AG08395 (cell line): ENCODE measurements at regions not wholly inside any gene's neighbourhood (a gene's known extent, or its start where the extent isn't known, plus 50 kb on each side); places are given as distances from the start of the nearest gene placed in this dataset.

Experiments
- DNase-seq: peaks from one replicate; pipeline ENCODE4 v3.0.0; 2012; ENCODE audit warnings: mixed read lengths, low spot score

- DNase-seq, result no peak
Measured at GRCh38 chr12:107373238-107373809, 280.0 kb upstream of the CRY1 start.

- no peak for DNase-seq
Measured at GRCh38 chr12:107374161-107374840, 281.0 kb upstream of the CRY1 start.

- DNase-seq, result no peak
Measured at GRCh38 chr12:107375231-107375630, 281.9 kb upstream of the CRY1 start.

GRCh38 chr12:107377596-107378385 is 284.4 kb upstream of the CRY1 start:
- DNase-seq, result peak; percentile 64

DNA sequence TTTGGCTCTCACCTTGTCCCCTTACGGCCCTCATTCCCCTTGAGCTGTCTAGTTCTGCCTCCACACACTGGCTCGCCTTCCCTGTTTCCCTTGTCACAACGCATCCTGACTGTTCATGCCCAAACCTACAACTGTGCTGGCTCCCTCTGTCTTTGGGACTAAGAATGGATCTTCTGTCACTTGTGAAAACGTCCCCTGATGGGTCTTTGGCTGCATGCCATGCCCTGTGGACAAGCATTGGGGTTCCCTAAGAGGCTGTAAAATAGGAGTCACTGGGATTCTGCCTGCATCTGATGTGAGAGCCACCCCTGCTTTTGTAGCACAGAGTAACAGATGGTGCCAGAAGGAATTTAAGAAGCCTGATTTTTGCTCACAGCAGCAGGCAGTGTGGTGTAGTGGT is 285.3 kb upstream of the CRY1 start:
- no peak for DNase-seq

DNA sequence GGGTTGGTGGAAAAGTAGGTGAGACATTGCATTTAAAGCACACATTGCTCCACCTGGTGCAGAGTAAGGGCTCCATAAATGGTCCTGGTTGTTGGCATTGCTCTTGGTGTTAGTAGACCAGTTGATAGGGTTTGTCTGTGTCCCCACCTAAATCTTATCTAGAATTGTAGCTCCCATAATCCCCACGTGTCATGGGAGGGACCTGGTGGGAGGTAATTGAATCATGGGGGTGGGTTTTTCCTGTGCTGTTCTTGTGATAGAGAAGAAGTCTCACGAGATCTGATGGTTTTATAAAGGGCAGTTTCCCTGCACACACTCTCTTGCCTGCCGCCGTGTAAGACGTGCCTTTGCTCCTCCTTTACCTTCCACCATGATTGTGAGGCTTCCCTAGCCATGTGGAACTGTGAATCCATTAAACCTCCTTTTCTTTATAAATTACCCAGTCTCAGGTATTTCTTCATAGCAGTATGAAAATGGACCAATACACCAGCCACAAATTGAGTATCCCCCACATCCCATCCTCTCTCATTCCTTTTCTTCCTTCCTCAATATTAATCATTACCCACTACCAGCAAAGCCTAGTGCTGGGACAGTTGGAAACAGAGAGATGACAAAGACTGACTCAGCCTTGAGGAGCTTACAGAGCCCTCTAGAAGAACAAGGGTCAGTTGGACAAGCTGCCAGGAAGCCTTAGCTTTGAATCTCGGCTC is 285.9 kb upstream of the CRY1 start:
- DNase-seq, result peak; percentile 49

GRCh38 chr12:107379852-107380567 is 286.7 kb upstream of the CRY1 start:
- peak; percentile 80 for DNase-seq

DNA sequence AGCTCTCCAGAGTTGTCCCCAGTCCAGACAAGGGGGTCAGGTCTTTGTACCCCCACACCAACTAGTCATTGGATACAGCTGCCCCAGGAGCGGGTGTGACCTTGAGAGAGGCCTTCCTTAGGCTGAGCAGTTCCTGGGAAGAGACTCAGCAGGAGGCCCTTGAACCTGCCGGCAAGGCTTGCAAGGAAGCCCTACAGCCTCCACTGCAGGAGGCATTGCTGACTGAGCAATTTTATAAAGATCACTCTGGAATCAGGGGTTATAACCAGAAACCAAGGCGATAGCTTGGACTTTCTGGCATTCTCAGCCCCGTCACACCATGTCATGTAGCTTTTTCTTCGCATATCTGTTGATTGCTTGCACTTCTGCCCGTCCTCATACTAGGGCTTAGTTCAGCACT is 291.3 kb upstream of the CRY1 start:
- DNase-seq, result no peak

DNA sequence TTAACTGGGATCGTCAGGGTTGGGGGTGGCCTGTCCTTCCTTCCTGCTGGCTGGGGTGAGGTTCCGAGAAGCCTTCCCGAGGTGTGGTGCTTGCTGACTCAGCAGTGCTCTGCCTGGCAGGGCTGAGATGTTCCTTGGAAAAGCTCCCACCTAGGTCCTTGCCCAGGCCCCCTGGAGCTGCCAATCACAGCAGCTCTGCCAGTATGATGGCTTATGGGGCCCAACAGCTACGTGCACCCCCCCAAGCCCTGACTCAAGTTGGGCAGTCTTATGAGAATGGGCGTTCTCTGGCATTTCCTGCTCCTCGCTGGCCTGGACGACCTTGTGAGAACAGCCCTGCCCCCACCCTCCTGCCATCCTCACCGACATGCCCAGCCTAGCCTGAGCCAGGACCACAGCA is 292.2 kb upstream of the CRY1 start:
- DNase-seq, result no peak

GRCh38 chr12:107386569-107386968 is 293.2 kb upstream of the CRY1 start:
- DNase-seq, result no peak

- DNase-seq, result no peak
Measured at GRCh38 chr12:107388263-107388662, 294.9 kb upstream of the CRY1 start.

GRCh38 chr12:107390414-107390813 is 295.2 kb upstream of the PWP1 start:
- DNase-seq, result no peak

GRCh38 chr12:107393043-107393717 is 292.4 kb upstream of the PWP1 start:
- DNase-seq, result no peak

DNA sequence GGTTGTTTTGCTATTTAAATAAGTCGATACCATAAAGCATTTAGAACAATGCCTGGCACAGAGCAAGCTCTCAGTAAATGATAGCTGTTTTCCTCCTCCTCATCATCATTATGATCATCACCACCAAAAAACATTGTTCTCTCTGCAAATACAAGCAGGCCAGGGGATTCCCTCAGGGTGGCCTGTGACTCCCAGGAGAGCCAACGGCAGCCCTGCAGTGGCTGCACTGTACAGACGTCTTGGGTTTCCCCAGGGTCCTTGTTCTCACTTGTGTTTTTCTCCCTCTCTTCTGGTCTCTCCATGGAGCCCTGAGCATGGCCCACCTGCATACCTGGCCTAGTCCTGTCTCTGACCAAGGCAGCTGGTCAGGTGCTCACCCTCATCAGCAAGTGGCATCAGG is 290.9 kb upstream of the PWP1 start:
- DNase-seq, result no peak

DNA sequence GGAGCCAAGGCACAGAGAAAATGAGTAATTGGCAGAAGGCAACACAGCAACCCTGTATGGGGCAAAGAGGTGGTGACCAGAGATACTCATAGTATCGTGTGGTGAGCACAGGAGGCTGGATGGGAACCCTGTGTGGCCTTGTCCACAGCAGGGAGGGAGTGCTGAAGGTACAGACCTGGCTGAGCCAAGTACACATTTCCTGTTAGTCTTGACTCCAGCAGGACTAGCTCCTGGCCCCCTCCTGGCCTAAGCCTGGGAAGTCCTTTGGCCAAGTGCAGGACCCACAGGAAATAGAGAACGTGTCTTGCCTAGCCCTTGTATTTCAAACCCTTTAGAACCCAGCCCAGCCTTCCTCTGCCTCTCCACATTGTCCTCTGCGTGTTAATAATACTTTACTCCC is 289.8 kb upstream of the PWP1 start:
- DNase-seq, result no peak

DNA sequence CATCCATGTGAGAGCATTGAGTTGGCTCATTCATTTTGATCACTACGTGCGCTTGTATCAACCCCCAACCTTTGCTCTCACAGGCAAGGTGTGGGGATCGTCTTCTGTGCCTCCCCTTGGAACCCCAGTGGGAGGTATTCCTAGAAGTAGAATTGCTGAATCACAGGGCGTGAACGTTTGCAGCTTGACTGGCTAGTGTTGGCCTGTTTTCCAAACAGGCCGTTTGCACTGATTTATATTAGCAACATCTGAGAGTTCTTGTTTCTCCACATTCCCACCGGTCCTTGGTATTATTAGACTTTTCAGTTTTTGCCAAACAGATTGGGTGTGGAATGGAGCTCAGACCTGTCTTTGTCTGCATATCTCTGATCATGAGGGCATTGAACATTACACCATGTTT is 288.6 kb upstream of the PWP1 start:
- no peak for DNase-seq

GRCh38 chr12:107397890-107398500 is 287.6 kb upstream of the PWP1 start:
- DNase-seq, result no peak

DNA sequence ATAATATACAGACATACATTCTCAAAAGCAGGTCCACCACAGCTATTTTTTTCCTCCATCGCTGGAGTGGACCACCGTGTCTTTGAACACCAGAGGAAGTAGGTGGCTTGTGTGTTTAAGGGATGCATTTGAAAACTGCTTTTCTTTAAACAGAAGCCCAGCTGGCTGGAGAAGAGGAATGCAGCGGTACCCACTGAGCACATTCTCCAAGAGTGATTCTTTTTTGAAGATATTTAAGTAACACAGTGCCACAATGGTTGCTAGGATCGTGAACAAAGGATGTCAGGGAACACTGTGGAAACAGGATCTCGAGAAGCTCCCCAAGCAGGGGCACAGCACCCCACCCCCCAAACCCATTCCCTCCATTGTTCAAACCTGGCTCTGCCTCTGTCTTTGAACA is 286.6 kb upstream of the PWP1 start:
- peak; percentile 10 for DNase-seq

DNA sequence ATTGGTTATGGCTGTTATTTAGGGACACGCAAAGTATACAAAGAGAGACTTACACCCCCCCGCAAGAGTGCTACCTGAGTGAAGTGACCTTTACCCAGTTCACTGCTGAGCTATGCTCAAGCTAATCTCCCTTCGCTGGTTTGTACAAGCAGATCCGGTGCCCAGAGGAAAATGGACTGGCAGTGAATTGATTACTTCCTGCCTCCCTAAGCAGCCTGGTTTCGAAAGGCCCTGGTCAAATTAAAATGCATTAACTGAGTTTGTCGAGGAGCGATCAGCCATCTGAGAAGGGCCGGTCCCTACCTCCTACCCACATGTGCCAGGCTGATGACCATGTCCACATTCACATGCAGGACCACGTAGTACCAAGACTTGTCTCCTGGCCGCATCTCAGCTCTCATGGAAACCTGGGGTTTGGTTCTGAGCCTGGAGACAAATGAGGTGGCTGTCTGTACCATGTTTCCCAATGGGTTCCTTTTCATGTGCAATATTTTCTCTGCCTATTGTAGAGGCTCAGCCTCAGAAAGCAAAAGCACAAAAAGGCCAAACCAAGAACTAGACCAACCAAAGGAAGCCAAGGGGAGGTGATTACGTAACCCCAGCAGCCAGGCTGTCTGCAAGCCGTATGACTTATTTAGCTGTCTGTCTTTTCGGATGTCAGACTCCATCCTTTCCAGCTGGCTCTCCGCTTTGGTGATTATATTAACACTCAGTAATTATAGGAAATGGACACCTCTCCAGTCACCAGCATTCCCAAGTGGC is 284.7 kb upstream of the PWP1 start:
- DNase-seq, result peak; percentile 45
